Right atrium auricular region (tissue), 2 donors: ENCODE measurements at regions not wholly inside any gene's neighbourhood (a gene's known extent, or its start where the extent isn't known, plus 50 kb on each side); places are given as distances from the start of the nearest gene placed in this dataset.

Experiments
- DNase-seq: peaks from one replicate; pipeline ENCODE4 v3.0.0-alpha.2; 2019; ENCODE audit warnings: low spot score
- H3K27ac ChIP-seq, 2 donors: fragments of 200-600 bp; sonication (generic); 1 replicate in 1 of 2; 2 replicates in 1 of 2; pipeline ENCODE4 v1.5.1; 2016 to 2019
- H3K27me3 ChIP-seq, 2 donors: fragments of 200-600 bp; sonication (generic); one replicate each; pipeline versions ENCODE4 v1.5.1 to v1.6.0; 2017 to 2019
- H3K36me3 ChIP-seq: fragments of 200-600 bp; sonication (generic); one replicate; pipeline ENCODE4 v1.5.1; 2016
- H3K4me1 ChIP-seq, 2 donors: fragments of 200-600 bp; sonication (generic); one replicate each; pipeline versions ENCODE4 v1.5.1 to v1.6.0; 2017 to 2019
- H3K4me3 ChIP-seq, 2 donors: fragments of 200-600 bp; sonication (generic); 1 replicate in 1 of 2; 2 replicates in 1 of 2; pipeline ENCODE4 v1.5.1; 2017 to 2019; ENCODE audit warnings: mild to moderate bottlenecking in 1 of 2, moderate library complexity in 1 of 2
- H3K9me3 ChIP-seq, 2 donors: fragments of 200-600 bp; sonication (generic); one replicate each; pipeline ENCODE4 v1.5.1; 2019
- TF ChIP-seq, protein P1 (sequence below), 2 donors: fragments of 200-600 bp; sonication (generic); IDR thresholded peaks; one replicate each; pipeline ENCODE4 v1.5.1; 2019; ENCODE audit warnings: antibody characterized with exemption in 2 of 2

DNA sequence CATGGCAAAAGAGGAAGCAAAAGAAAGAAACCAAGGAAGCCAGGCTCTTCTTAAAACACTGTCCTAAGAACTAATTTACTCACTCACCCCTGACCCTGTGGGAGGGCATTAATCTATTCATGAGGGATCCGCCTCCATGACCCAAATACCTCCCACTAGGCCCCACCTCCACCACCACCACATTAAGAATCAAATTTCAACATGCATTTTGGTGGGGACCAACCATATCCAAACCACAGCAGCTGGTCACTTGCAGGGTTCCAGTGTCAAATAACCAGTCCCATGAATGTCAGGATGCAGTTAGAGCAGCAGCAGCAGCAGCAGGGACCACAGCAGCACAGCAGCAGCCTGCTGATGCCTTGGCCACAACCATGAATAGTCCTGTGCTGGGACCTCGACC lies 83.8 kb downstream of the ZC3H11B start:
- Histone ChIP-seq H3K9me3 (no peaks in the 10 kb centered on the region), H3K4me1 (no peaks in the 10 kb centered on the region), H3K27ac (no peak overlapping the region), H3K36me3 (no peaks in the 10 kb centered on the region), H3K4me3 (no peak overlapping the region), H3K27me3 (no peaks in the 10 kb centered on the region)
- no peak for DNase-seq
- TF ChIP-seq, protein P1, sequence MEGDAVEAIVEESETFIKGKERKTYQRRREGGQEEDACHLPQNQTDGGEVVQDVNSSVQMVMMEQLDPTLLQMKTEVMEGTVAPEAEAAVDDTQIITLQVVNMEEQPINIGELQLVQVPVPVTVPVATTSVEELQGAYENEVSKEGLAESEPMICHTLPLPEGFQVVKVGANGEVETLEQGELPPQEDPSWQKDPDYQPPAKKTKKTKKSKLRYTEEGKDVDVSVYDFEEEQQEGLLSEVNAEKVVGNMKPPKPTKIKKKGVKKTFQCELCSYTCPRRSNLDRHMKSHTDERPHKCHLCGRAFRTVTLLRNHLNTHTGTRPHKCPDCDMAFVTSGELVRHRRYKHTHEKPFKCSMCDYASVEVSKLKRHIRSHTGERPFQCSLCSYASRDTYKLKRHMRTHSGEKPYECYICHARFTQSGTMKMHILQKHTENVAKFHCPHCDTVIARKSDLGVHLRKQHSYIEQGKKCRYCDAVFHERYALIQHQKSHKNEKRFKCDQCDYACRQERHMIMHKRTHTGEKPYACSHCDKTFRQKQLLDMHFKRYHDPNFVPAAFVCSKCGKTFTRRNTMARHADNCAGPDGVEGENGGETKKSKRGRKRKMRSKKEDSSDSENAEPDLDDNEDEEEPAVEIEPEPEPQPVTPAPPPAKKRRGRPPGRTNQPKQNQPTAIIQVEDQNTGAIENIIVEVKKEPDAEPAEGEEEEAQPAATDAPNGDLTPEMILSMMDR (IDR thresholded peaks at IDR 0.05): no peak

DNA sequence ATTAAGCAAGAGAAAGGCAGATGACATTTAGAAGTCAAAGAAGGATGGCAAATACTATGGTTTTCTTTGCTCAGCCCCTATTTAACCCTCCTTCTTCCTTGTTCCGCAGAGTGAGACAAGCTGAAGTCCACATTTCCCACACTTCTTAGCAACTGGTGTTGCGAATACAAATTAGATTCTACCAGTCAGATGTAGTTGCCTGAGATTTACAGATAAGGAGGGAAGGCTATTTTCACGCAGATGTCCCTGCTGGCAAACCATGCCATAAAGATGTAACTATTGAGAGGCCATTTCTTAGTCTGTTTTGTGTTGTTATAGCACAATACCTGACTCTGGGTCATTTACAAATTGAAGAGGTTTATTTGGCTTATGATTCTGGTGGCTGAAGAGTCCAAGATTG lies 84.3 kb downstream of the ZC3H11B start:
- Histone ChIP-seq H3K27me3 (no peaks in the 10 kb centered on the region), H3K4me3 (no peak overlapping the region), H3K36me3 (no peaks in the 10 kb centered on the region), H3K27ac (no peak overlapping the region), H3K4me1 (no peaks in the 10 kb centered on the region), H3K9me3 (no peaks in the 10 kb centered on the region)
- DNase-seq: no peak
- TF ChIP-seq, protein P1 (IDR thresholded peaks at IDR 0.05): no peak

DNA sequence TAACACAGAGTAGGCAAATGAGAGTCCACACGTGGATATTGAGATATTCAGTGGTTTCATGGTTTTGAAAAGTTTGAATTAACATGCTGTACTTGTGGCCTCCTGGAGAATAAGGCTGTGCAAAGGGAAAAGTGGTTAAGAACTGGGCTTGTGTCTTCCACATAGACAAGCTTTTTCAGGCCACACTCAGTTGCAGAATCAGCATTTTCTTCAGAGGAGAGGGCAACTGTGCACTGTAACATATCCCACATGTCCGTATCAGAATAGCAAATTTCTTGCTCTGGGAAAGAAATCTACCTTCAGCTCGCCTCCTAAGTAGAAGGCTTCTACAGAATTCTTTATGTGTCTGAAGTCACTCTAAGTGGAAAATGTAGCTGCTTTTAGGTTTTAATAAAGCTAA lies 84.9 kb downstream of the ZC3H11B start:
- H3K4me3 ChIP-seq: no peak overlapping the region
- DNase-seq: no peak

DNA sequence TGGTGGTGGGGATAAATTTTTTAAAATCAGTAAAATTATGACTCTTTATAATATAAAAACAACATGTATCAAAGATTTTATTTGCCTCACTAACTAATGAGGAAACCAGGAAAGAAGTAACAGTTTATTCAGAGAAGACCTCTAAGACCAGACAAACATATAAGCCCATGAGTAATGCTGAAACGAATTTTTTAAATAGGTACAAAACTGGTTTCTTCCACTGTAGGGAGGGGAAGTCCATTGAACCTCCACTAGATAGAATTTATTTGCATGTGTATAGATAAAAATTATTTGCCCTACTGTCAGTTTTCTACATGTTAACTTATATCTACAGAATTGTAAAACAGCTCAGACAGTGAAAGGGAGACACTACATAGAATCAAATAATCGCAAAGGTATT lies 86.8 kb downstream of the ZC3H11B start:
- Histone ChIP-seq H3K9me3 (no peaks in the 10 kb centered on the region), H3K4me1 (no peaks in the 10 kb centered on the region), H3K27ac (no peak overlapping the region), H3K27me3 (no peaks in the 10 kb centered on the region), H3K36me3 (no peaks in the 10 kb centered on the region), H3K4me3 (no peak overlapping the region)
- TF ChIP-seq, protein P1 (IDR thresholded peaks at IDR 0.05): no peak
- DNase-seq: no peak

More for the DNA sequence above, 84.9 kb downstream of the ZC3H11B start:
- no peaks in the 10 kb centered on the region for H3K36me3 ChIP-seq
- H3K27ac ChIP-seq: no peak overlapping the region
- TF ChIP-seq, protein P1 (IDR thresholded peaks at IDR 0.05): no peak
- no peaks in the 10 kb centered on the region for H3K27me3 ChIP-seq
- no peaks in the 10 kb centered on the region for H3K9me3 ChIP-seq
- no peaks in the 10 kb centered on the region for H3K4me1 ChIP-seq

DNA sequence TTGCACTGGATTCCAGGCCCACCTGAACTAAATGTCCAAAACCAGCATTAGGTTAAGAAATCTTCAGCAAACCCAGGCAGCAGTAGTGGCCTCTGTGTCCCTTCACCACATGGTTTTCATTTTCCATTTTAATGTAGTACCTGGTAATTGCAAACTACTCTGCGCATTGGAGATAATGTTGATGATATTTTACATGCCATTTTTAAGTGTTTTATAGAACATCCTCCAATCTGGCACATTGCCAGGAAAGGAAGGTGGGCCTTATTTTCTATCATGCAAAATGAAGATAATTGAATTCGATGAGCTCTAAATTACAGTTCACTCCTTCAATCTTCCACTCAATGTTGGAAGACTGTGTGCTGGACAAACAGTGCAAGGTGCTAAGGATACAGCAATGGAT lies 89.5 kb downstream of the ZC3H11B start:
- Histone ChIP-seq H3K36me3 (no peaks in the 10 kb centered on the region), H3K27ac (no peak overlapping the region), H3K27me3 (no peaks in the 10 kb centered on the region), H3K4me3 (no peak overlapping the region), H3K4me1 (no peaks in the 10 kb centered on the region), H3K9me3 (no peaks in the 10 kb centered on the region)
- TF ChIP-seq, protein P1 (IDR thresholded peaks at IDR 0.05): no peak
- no peak for DNase-seq

DNA sequence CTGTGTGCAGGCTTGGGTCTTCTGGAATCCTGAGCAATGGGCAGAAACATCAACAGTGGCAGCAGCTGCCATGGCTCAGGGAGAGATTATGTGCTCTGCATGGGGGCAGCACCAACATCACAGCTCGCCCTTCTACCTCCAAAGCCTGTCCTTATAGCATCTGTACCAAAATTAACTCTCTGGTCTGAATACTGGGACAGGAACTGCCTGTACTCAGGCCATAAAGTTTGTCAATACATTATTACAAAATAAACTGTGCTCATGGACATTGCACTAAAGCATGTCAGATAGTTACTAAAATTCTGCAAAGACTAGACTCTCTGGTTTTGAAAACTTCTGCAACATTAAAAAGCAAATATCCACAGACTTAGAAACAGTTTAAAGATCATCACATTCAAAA lies 91.6 kb downstream of the ZC3H11B start:
- Histone ChIP-seq H3K4me3 (no peak overlapping the region), H3K27me3 (no peaks in the 10 kb centered on the region), H3K27ac (no peak overlapping the region), H3K9me3 (no peaks in the 10 kb centered on the region), H3K36me3 (no peaks in the 10 kb centered on the region), H3K4me1 (no peaks in the 10 kb centered on the region)
- DNase-seq: no peak
- TF ChIP-seq, protein P1 (IDR thresholded peaks at IDR 0.05): no peak
